Naive thymus-derived CD4-positive, alpha-beta T cell (primary cell): ENCODE measurements at regions not wholly inside any gene's neighbourhood (a gene's known extent, or its start where the extent isn't known, plus 50 kb on each side); places are given as distances from the start of the nearest gene placed in this dataset.

Experiments used
- ATAC-seq: fragments of 150-1000 bp; cut with Tn5 transposase; 2 replicates; pipeline ENCODE4 v1.10.0; 2021; ENCODE audit warnings: mild to moderate bottlenecking, moderate library complexity
- CTCF ChIA-PET: fragments of 350-600 bp; sonication (Branson Sonifier 250); formaldehyde crosslinking; loops from one replicate; lab custom pipeline; 2021; ENCODE audit warnings: antibody characterized with exemption; lab: Charles Lee
- POLR2A ChIA-PET: fragments of 350-600 bp; sonication (Branson Sonifier 250); formaldehyde crosslinking; loops from one replicate; lab custom pipeline; 2021; ENCODE audit warnings: antibody characterized with exemption, inconsistent platforms; lab: Charles Lee
- DNase-seq, 9 donors: peaks; one replicate each; pipeline versions ENCODE4 v3.0.0 to v3.0.0-alpha.2; 2020 to 2022; ENCODE audit warnings: mixed read lengths in 1 of 9
- H3K27ac ChIP-seq: one replicate; pipeline ENCODE4 v1.7.0; 2013; ENCODE audit warnings: mild to moderate bottlenecking, low read depth, low read length, moderate library complexity
- H3K27me3 ChIP-seq, 2 donors: one replicate each; pipeline ENCODE4 v1.7.0; 2013; ENCODE audit warnings: low read length in 2 of 2, mild to moderate bottlenecking in 2 of 2, moderate library complexity in 2 of 2; ENCODE audit not compliant: control insufficient read depth in 2 of 2, insufficient read depth in 2 of 2
- H3K36me3 ChIP-seq, 3 experiments: 1 replicate in 2 of 3; 2 replicates in 1 of 3; pipeline ENCODE4 v1.7.0; 2013; ENCODE audit warnings: low read length in 3 of 3, mild to moderate bottlenecking in 3 of 3, moderate library complexity in 1 of 3; ENCODE audit not compliant: insufficient read depth in 3 of 3, control insufficient read depth in 2 of 3
- H3K4me1 ChIP-seq, 2 donors: one replicate each; pipeline ENCODE4 v1.7.0; 2013; ENCODE audit warnings: low read length in 2 of 2, mild to moderate bottlenecking in 2 of 2, moderate library complexity in 1 of 2; ENCODE audit not compliant: control insufficient read depth in 2 of 2, insufficient read depth in 2 of 2
- H3K4me3 ChIP-seq: 2 replicates; pipeline ENCODE4 v1.7.0; 2013; ENCODE audit warnings: mild to moderate bottlenecking, low read length
- H3K9me3 ChIP-seq, 3 experiments: 1 replicate in 2 of 3; 2 replicates in 1 of 3; pipeline ENCODE4 v1.7.0; 2013; ENCODE audit warnings: low read length in 3 of 3; ENCODE audit not compliant: control insufficient read depth in 2 of 3
- H3K27ac Mint-ChIP-seq, 9 donors: one replicate each; pipeline ENCODE4 v1.8.0; 2020 to 2022; ENCODE audit warnings: mixed read lengths in 9 of 9, mild to moderate bottlenecking in 8 of 9, moderate library complexity in 5 of 9, inconsistent platforms in 2 of 9
- H3K27me3 Mint-ChIP-seq, 5 donors: one replicate each; pipeline ENCODE4 v1.8.0; 2021 to 2022; ENCODE audit warnings: mixed read lengths in 5 of 5, mild to moderate bottlenecking in 1 of 5
- H3K36me3 Mint-ChIP-seq, 5 donors: one replicate each; pipeline ENCODE4 v1.8.0; 2020 to 2022; ENCODE audit warnings: mixed read lengths in 5 of 5, mild to moderate bottlenecking in 3 of 5, inconsistent platforms in 1 of 5
- H3K4me1 Mint-ChIP-seq, 7 donors: one replicate each; pipeline ENCODE4 v1.8.0; 2020 to 2022; ENCODE audit warnings: mixed read lengths in 7 of 7, mild to moderate bottlenecking in 3 of 7, inconsistent platforms in 1 of 7
- H3K4me3 Mint-ChIP-seq, 10 donors: one replicate each; pipeline ENCODE4 v1.8.0; 2020 to 2022; ENCODE audit warnings: mild to moderate bottlenecking in 10 of 10, mixed read lengths in 10 of 10, moderate library complexity in 6 of 10, inconsistent platforms in 2 of 10
- H3K9me3 Mint-ChIP-seq, 11 donors: one replicate each; pipeline ENCODE4 v1.8.0; 2020 to 2022; ENCODE audit warnings: mixed read lengths in 11 of 11, mild to moderate bottlenecking in 4 of 11, inconsistent platforms in 1 of 11, moderate library complexity in 1 of 11
- intact Hi-C, 2 donors: fragments of 100-400 bp; cut with micrococcal nuclease; formaldehyde crosslinking; loops; one replicate each; pipeline ENCODE4 v1.15.1; 2023

- DNase-seq (no peak), ATAC-seq (no peak)
- intact Hi-C loops, result no loop called here
- H3K4me1 ChIP-seq, result no peaks in the 10 kb centered on the region
- peaks cover 0 to 42% (median 5%) of the 10 kb centered on the region in 5 donors for H3K27me3 Mint-ChIP-seq
- peaks cover 0 to 6% (median 0%) of the 10 kb centered on the region in 3 experiments for H3K9me3 ChIP-seq
- CTCF ChIA-PET, result no interaction called here
- H3K36me3 ChIP-seq, result no peaks in the 10 kb centered on the region
- peaks cover 0 to 7% (median 0%) of the 10 kb centered on the region in 5 donors for H3K36me3 Mint-ChIP-seq
- no peaks in the 10 kb centered on the region for H3K27me3 ChIP-seq
- no peak overlapping the region for H3K27ac ChIP-seq
- H3K27ac Mint-ChIP-seq, result no peak overlapping the region
- H3K4me3 ChIP-seq, result no peak overlapping the region
- H3K9me3 Mint-ChIP-seq, result peaks cover 0 to 33% (median 12%) of the 10 kb centered on the region in 11 donors
- POLR2A ChIA-PET, result no interaction called here
- no peaks in the 10 kb centered on the region for H3K4me1 Mint-ChIP-seq
- H3K4me3 Mint-ChIP-seq, result no peak overlapping the region
Measured at GRCh38 chr2:2935445-2936149, 442.0 kb downstream of the EIPR1 start.

- H3K9me3 ChIP-seq, result peaks cover 0 to 6% (median 0%) of the 10 kb centered on the region in 3 experiments
- H3K4me3 ChIP-seq, result no peak overlapping the region
- Mint-ChIP-seq H3K4me1 (no peaks in the 10 kb centered on the region), H3K9me3 (peaks cover 0 to 42% (median 13%) of the 10 kb centered on the region in 11 donors), H3K27ac (no peak overlapping the region), H3K4me3 (no peak overlapping the region), H3K27me3 (peaks cover 5 to 33% (median 10%) of the 10 kb centered on the region in 5 donors), H3K36me3 (peaks cover 0 to 7% (median 0%) of the 10 kb centered on the region in 5 donors)
- H3K4me1 ChIP-seq, result no peaks in the 10 kb centered on the region
- no peaks in the 10 kb centered on the region for H3K27me3 ChIP-seq
- ChIA-PET CTCF (no interaction called here), POLR2A (no interaction called here)
- no peaks in the 10 kb centered on the region for H3K36me3 ChIP-seq
- ATAC-seq (no peak), DNase-seq (no peak)
- intact Hi-C loops, result no loop called here
- no peak overlapping the region for H3K27ac ChIP-seq
Measured at GRCh38 chr2:2933426-2933825, 444.2 kb downstream of the EIPR1 start.

GRCh38 chr2:2932692-2933305 lies 444.8 kb downstream of the EIPR1 start:
- peaks cover 0 to 37% (median 11%) of the 10 kb centered on the region in 11 donors for H3K9me3 Mint-ChIP-seq
- peaks cover 5 to 29% (median 10%) of the 10 kb centered on the region in 5 donors for H3K27me3 Mint-ChIP-seq
- no peaks in the 10 kb centered on the region for H3K4me1 ChIP-seq
- DNase-seq (no peak), ATAC-seq (no peak)
- H3K36me3 Mint-ChIP-seq, result peaks cover 0 to 7% (median 0%) of the 10 kb centered on the region in 5 donors
- no peak overlapping the region for H3K27ac ChIP-seq
- no peak overlapping the region for H3K4me3 ChIP-seq
- H3K27me3 ChIP-seq, result no peaks in the 10 kb centered on the region
- intact Hi-C loops, result no loop called here
- no peaks in the 10 kb centered on the region for H3K36me3 ChIP-seq
- POLR2A ChIA-PET, result no interaction called here
- H3K9me3 ChIP-seq, result peaks cover 0 to 6% (median 0%) of the 10 kb centered on the region in 3 experiments
- H3K27ac Mint-ChIP-seq, result no peak overlapping the region
- no peak overlapping the region for H3K4me3 Mint-ChIP-seq
- CTCF ChIA-PET, result no interaction called here
- H3K4me1 Mint-ChIP-seq, result no peaks in the 10 kb centered on the region

- H3K9me3 ChIP-seq, result peaks cover 0 to 6% (median 0%) of the 10 kb centered on the region in 3 experiments
- Mint-ChIP-seq H3K4me1 (no peaks in the 10 kb centered on the region), H3K4me3 (no peak overlapping the region), H3K36me3 (peaks cover 0 to 6% (median 0%) of the 10 kb centered on the region in 5 donors), H3K9me3 (peaks cover 0 to 34% (median 10%) of the 10 kb centered on the region in 11 donors), H3K27me3 (peaks cover 5 to 29% (median 10%) of the 10 kb centered on the region in 5 donors), H3K27ac (peak overlapping the region in 1 of 9 donors; percentile 41)
- ChIA-PET CTCF (no interaction called here), POLR2A (no interaction called here)
- no peak overlapping the region for H3K4me3 ChIP-seq
- DNase-seq (no peak), ATAC-seq (no peak)
- H3K36me3 ChIP-seq, result no peaks in the 10 kb centered on the region
- H3K27me3 ChIP-seq, result no peaks in the 10 kb centered on the region
- H3K27ac ChIP-seq, result no peak overlapping the region
- intact Hi-C loops, result no loop called here
- no peaks in the 10 kb centered on the region for H3K4me1 ChIP-seq
Measured at GRCh38 chr2:2932189-2932588, 445.4 kb downstream of the EIPR1 start.

- no peaks in the 10 kb centered on the region for H3K36me3 ChIP-seq
- Mint-ChIP-seq H3K36me3 (no peaks in the 10 kb centered on the region), H3K4me1 (no peaks in the 10 kb centered on the region), H3K4me3 (no peak overlapping the region), H3K27ac (no peak overlapping the region), H3K9me3 (peaks cover 0 to 27% (median 5%) of the 10 kb centered on the region in 11 donors), H3K27me3 (peaks cover 5 to 29% (median 10%) of the 10 kb centered on the region in 5 donors)
- H3K27ac ChIP-seq, result no peak overlapping the region
- DNase-seq (no peak), ATAC-seq (no peak)
- no peak overlapping the region for H3K4me3 ChIP-seq
- H3K4me1 ChIP-seq, result no peaks in the 10 kb centered on the region
- ChIA-PET CTCF (no interaction called here), POLR2A (no interaction called here)
- intact Hi-C loops, result no loop called here
- H3K27me3 ChIP-seq, result no peaks in the 10 kb centered on the region
- H3K9me3 ChIP-seq, result peaks cover 0 to 6% (median 0%) of the 10 kb centered on the region in 3 experiments
Measured at GRCh38 chr2:2931318-2932075, 446.1 kb downstream of the EIPR1 start.

- Mint-ChIP-seq H3K9me3 (peaks cover 0 to 24% (median 5%) of the 10 kb centered on the region in 11 donors), H3K36me3 (no peaks in the 10 kb centered on the region), H3K4me3 (no peak overlapping the region), H3K4me1 (no peaks in the 10 kb centered on the region), H3K27me3 (peaks cover 5 to 29% (median 10%) of the 10 kb centered on the region in 5 donors), H3K27ac (no peak overlapping the region)
- no peak for ATAC-seq
- no peak for DNase-seq
- Histone ChIP-seq H3K4me1 (no peaks in the 10 kb centered on the region), H3K4me3 (no peak overlapping the region), H3K27me3 (no peaks in the 10 kb centered on the region), H3K9me3 (peaks cover 0 to 2% (median 0%) of the 10 kb centered on the region in 3 experiments), H3K36me3 (no peaks in the 10 kb centered on the region), H3K27ac (no peak overlapping the region)
- ChIA-PET POLR2A (no interaction called here), CTCF (no interaction called here)
- intact Hi-C loops, result no loop called here
Measured at GRCh38 chr2:2930841-2931240, 446.8 kb downstream of the EIPR1 start.
